CD4-positive, alpha-beta T cell treated with Interleukin-17A for 1 hour (primary cell): ENCODE measurements at regions not wholly inside any gene's neighbourhood (a gene's known extent, or its start where the extent isn't known, plus 50 kb on each side); places are given as distances from the start of the nearest gene placed in this dataset.
"Not testable (repeated sequence)": the region's sequence is repeated elsewhere in the genome, so short reads cannot be mapped to it uniquely, and the experiment has no call there.

Experiments
- DNase-seq: peaks from one replicate; pipeline ENCODE4 v3.0.0-alpha.2; 2020

GRCh38 chr3:22401499-22401898, 650.5 kb upstream of the ZNF385D start:
- DNase-seq, result no peak

DNA sequence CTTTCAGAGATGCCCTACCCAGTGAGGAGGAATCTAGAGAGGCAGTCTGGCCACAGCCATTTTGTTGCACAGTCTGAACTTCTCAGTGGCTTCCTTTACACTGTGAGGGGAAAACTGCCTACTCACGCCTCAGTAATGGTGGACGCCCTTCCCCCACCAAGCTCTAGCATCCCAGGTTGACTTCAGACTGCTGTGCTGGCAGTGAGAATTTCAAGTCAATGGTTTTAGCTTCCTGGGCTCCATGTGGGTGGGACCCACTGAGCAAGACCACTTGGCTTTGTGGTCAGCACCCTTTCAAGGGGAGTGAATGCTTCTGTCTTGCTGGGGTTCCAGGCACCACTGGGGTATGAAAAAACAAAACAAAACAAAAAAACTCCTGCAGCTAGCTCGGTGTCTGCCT, 663.2 kb upstream of the ZNF385D start:
- no peak for DNase-seq

GRCh38 chr3:22416838-22417446, 665.9 kb upstream of the ZNF385D start:
- DNase-seq, result not testable (repeated sequence)

DNA sequence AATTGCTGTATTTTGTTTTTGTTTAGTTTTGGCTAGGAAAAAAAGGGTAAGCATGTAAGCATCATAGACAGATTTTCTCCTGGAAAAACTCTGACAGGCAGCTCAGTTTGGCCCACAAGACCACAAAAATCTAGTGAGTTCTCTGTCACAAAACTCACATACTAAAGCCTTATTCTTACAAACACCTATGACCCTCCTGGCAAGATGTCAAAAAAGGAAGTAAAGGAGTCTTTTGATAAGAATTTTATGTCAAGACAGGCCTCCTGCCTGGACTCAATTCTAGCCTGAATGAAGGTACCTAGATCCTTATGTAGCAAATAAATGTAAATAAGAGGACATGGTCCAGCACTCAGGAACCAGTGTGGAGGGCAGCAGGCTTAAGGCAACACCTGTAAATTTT, 668.3 kb upstream of the ZNF385D start:
- no peak for DNase-seq

GRCh38 chr3:22421589-22421988, 670.6 kb upstream of the ZNF385D start:
- no peak for DNase-seq

DNA sequence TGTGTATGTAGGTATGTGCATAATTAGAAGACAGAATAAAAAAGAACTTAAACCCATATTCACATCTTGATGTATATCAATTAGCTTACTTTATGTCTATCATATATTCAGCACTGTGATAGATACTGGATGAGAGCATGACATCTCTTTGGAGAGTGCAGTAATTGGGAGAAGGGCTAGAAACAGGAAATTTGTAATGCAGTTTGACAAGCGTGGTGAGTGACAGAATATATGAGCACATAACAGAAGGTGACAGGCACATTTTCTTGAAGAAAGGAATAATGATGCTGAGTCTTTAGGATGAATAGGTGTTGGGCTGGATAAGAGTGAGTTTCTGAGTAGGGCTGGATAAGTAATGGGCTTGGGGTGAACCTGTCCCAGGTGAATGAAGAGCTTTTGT, 680.3 kb upstream of the ZNF385D start:
- DNase-seq, result no peak

GRCh38 chr3:22439626-22440025, 688.6 kb upstream of the ZNF385D start:
- no peak for DNase-seq

DNA sequence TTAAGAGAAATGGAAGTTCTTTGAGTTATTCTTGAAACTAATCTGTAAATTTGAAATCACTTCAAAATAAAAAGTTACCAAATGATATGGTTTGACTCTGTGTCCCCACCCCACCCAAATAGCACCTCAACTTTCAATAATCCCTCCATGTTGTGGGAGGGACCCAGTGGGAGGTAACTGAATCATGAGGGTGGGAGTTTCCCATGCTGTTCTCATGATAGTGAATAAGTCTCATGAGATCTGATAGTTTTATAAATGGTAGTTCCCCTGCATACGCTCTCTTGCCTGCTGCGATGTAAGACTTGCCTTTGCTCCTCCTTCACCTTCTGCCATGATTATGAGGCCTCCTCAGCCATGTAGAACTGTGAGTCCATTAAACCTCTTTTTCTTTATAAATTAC, 690.7 kb upstream of the ZNF385D start:
- DNase-seq, result no peak

GRCh38 chr3:22443571-22444233, 692.7 kb upstream of the ZNF385D start:
- no peak for DNase-seq

GRCh38 chr3:22445336-22445735, 694.3 kb upstream of the ZNF385D start:
- DNase-seq, result not testable (repeated sequence)

GRCh38 chr3:22450786-22451400, 699.9 kb upstream of the ZNF385D start:
- DNase-seq, result no peak

DNA sequence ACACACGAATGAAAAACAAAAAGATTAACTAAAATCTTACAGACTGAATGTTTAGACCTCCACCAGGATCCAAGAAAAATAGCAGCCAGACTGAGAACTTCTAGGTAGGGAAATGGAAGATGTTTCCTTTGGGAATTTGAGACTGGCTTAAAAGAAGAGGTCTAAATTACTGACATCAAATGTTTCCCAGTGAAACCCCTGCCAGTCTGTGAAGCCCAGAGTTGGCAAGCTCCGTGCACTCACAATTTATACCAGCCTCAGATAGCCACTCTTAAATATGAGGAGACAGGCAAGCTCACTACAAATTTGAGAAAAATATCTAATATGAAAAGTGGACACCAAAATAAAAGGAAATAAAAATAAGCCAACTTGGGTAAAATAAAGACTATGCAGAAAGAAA, 700.5 kb upstream of the ZNF385D start:
- no peak for DNase-seq

- DNase-seq, result no peak
These were observed 703.0 kb upstream of the ZNF385D start for GRCh38 chr3:22453906-22454535.

- DNase-seq, result no peak
These were observed 719.0 kb upstream of the ZNF385D start for GRCh38 chr3:22469995-22470394.

GRCh38 chr3:22471557-22471956, 720.5 kb upstream of the ZNF385D start:
- DNase-seq, result no peak

DNA sequence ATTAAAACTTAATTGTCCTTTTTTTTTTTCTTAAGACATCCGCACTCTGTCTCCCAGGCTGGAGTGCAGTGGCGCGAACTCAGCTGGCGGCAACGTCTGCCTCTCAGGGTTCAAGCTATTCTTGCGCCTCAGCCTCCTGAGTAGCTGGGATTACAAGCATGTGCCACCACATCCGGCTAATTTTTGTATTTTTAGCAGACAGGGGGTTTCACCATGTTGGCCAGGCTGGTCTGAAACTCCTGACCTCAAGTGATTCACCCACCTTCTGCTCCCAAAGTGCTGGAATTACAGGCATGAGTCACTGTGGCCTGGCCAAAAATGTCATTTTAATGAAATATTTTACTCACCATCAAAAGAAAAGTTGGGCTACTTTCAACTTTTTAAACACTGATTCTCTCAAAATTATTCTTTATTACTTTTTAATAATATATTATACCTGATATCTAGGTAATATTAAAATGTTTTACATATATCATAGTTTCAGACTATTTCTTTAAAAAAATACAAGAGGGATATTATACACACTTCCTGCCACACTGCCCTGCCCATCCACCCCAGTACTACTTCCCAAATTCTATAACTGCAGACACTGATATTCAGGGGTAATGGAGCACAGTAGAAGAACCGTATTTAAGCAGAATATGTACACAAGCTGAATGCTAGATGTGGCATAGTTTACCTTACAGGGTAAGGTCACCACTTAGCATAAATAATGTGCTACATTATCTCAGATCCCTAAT, 723.9 kb upstream of the ZNF385D start:
- DNase-seq, result no peak

DNA sequence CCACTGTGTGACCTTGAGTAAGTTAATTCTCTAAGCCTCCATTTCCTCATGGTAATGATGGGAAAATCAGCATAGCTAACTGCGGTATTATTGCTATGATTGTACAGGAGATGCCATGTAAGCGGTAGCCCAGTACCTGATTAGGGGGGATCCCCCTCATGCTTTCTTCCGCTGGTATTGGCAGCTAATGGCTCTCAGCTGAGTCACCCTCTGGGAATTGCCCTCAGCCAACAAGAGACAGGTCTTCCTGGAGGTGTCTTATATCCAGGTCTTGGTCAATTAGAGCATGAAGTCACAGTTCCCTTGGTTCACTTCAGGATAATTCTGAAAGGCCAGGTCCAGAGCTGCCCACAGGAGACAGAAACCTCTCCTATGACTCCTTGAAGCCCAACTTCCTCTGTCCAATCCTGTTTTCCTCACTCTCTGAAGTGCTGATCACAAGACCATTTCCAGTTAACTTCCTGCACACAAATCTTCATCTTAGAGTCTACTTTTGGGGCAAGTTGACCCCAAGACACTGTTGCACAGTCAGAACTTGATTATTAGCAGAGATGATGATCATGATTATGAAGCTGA, 724.7 kb upstream of the ZNF385D start:
- no peak for DNase-seq

GRCh38 chr3:22476976-22477375, 726.0 kb upstream of the ZNF385D start:
- DNase-seq, result no peak

DNA sequence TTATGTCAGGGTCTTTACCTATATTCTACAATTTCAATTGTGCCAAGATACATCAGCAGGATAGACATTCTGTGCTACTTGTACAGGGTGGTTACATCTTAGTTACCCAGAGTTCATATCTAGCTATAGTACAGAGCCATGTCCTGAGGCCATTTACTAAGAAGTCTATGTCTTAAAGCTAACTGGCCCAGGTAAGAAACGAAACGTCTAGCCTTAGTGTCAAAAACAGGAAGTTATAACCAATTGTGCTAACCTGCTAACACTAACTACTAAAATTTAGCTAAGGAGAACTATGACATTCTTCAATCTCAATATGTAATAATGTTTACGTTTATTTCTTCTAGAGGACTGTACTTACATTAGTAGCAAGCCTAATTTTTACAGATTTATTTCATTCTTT, 717.2 kb upstream of the UBE2E2 start:
- DNase-seq, result no peak

DNA sequence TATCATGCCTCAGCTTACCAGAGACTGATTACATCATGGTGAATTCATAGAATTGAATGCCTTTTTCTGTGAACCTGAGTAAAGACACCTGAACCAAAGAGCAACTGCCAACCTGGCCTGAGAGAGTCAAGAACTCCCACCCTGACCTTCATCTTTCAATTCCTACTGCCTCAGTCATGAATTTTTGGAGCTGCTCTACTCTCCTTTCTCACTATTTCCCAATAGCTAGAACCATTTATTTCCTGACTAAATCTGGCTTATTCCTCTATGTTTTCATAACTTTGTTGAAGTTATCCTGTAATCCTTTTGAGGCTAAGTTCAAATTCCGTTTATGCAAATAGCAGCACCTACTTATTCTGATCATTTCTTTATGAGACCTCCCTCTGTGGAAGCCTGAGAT, 712.4 kb upstream of the UBE2E2 start:
- no peak for DNase-seq

- DNase-seq, result no peak
These were observed 711.8 kb upstream of the UBE2E2 start for GRCh38 chr3:22491344-22491743.

DNA sequence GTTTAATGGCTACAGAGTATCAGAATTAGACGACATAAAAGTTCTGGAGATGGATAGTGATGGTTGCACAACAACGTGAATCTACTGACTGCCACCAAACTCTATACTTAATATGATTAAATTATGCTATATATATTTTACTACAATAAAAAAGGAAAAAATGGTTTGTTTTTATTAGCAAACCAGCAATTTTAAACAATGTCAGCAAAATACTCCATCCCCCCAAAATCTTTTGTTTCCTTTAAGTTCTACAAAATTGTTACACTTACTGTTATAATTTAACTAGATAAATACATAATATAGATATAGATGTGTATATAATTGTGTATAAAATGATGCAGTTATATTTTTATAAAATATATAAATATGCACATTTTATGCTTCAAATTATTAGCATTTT, 710.8 kb upstream of the UBE2E2 start:
- no peak for DNase-seq

DNA sequence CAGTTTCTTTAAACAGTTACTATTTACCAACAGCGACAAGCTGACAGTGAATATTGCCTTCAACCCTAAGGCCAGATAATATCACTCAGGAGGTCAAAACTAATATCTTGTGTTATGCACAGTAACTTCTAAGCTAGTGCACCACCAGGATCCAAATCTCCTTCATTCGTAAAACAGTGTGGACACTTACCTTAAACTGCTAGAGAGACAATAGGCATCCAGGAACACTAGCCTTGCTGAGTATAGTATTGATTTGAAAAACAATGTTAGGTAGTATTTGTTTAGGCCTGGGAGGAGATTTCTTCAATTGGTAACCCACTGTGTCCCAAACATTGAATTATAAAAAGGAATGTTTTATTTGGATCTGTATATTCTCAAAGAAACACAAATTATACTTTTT, 707.9 kb upstream of the UBE2E2 start:
- DNase-seq, result no peak
